IPS DF 4.7 (cell line): ENCODE measurements at regions not wholly inside any gene's neighbourhood (a gene's known extent, or its start where the extent isn't known, plus 50 kb on each side); places are given as distances from the start of the nearest gene placed in this dataset.

Experiments
- DNase-seq: peaks from one replicate; pipeline ENCODE4 v3.0.0-alpha.2; 2013; ENCODE audit warnings: low spot score; ENCODE audit errors: extremely low read depth

- no peak for DNase-seq
Measured at GRCh38 chr3:64856977-64857516, 169.2 kb upstream of the ADAMTS9 start.

DNA sequence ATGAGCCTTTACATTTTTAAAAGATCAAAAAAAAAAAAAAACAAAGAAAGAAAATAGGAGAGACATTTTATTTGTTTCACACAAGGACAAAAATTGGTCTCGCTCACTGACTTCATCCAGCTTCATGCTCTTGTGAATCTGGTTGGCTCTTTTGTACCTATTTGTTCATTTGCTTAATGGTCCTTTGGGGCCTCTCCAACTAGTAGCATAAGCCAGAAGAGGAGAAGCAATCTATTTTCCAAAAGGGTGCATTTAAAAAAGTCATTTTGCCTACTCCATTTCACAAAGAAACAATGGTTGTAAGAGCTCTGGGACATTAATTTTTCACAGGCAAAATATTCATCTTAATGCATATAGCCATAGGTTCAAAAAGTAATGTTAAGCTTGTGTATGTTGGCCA is 168.3 kb upstream of the ADAMTS9 start:
- no peak for DNase-seq

GRCh38 chr3:64853456-64853855 is 165.7 kb upstream of the ADAMTS9 start:
- no peak for DNase-seq

DNA sequence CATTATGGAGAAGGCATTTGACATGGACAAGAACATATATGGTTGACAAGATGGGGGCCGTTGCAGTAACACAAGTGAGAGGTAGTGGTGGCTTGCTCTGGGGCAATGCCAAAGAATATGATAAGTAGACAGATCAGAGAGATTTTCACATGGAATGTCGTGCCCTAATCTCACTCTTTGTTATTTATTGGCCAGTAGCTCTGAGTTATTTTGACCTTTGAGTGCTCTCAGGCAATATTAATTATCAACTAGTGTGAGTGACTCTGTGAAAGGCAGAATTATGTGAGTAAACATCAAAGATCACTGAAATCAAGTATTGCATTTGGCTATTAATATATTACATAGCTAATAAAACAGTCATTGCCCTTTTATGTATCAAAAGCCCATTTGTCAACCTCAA is 164.9 kb upstream of the ADAMTS9 start:
- no peak for DNase-seq

DNA sequence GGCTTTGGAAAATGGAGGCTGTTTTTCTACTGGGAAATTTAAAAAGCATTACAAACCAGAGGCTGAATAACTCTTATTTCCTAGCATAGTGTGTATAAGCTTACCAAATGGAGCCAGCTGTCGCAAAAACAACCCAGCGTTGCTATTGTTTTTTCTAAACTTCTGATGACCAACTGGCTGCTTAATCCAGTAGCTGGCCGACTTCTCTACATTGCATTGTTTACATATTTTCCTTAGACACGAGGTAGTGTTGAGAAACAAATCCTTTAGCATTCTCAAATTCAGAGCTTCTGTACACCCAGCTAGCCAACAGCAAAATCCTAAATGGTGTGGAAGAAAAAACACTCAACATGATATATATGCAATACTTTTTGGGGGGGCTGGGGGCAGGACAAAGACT is 161.0 kb upstream of the ADAMTS9 start:
- DNase-seq, result no peak

DNA sequence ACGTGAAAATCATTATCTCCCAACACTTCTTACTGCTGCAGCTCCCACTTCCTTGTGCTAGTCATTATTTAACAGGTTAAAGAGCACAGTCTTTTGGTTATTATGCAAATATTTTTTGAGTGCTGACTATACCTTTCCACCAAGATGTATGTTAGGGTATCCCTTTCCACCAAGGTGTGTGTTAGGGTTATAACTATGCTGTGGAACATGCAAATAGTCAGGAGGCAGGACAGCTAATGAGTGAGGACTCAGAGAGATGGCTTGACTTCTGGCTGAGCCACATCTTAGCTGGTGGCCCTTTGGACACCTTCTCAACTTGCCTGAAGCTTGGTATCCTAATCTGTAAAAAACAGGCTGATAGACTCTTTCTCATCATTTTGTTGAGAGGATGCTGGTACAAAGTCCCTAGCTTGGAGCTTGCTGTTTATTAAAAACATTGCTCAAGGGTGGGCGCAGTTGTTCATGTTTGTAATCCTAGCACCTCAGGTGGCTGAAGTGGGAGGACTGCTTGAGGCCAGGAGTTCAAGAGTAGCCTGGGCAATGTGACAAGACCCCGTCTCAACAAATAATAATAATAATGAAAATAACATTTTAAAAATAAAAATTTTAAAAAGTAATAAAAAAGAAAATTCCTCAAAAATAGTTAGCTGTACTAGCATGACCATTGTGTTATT is 160.5 kb upstream of the ADAMTS9 start:
- DNase-seq, result no peak

- no peak for DNase-seq
Measured at GRCh38 chr3:64844558-64844957, 156.8 kb upstream of the ADAMTS9 start.

DNA sequence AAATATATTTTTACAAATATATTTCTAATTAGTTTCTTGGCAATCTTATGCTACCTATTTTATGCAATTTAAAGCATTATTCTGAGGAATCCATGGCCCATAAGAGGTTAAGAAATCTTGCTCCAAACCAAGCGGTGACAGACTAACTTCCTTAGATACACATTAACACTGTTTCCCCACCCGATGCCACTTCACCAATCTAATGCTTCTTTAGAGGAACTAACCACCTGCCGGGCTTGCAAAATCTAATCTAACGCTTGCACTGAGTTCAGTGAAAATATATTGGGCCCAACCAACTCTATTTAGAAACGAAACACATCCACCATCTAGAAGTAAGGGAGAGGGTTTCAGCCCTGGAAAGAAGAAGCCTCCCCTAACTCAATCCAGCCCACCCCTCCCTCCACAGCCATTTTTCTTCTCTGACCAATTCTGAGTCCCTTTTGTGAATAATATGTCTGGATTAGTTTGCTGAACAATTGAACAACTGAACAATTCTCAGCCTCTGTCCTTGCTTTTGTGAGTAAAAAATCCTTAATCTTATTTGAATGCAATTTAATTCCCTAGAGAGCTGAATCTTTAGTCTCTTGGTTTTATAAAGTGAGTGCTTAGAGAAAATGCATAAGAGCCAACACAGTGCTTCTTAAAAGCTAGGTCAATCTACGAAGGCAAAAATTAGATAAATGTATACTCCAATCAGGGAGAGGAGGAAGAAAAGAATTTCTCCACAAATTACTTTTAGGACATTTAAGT is 150.4 kb upstream of the ADAMTS9 start:
- no peak for DNase-seq

DNA sequence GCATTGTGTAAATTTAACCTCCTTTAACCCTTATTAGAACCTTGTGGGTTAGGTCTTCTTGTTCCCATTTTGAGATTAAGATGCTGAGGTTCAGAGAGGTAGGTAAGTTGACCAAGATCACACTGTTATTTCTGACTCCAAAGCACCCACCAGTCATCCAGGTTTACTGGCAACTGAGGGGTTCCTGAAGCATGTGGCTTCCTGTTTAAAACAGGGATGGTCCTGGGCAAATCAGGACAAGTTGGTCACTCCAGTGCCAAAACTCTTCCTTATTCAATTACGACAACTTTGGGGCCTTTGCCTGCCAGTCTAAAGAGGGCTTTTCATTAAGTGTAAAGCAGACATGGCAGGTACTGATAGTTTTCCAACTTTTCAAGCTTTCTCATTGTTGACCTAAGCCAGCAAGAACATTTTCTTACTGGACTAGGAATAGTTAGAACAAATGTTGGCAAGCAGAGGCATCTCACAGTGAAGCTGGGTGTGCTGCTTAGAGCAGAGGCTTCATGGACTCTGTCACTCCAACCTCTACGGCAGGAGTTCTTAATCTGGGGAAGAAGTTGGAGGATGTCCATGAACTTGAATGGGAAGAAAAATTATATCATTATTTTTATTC is 149.4 kb upstream of the ADAMTS9 start:
- no peak for DNase-seq

GRCh38 chr3:64836097-64836496 is 148.3 kb upstream of the ADAMTS9 start:
- DNase-seq, result no peak

GRCh38 chr3:64832098-64832497 is 144.3 kb upstream of the ADAMTS9 start:
- no peak for DNase-seq

DNA sequence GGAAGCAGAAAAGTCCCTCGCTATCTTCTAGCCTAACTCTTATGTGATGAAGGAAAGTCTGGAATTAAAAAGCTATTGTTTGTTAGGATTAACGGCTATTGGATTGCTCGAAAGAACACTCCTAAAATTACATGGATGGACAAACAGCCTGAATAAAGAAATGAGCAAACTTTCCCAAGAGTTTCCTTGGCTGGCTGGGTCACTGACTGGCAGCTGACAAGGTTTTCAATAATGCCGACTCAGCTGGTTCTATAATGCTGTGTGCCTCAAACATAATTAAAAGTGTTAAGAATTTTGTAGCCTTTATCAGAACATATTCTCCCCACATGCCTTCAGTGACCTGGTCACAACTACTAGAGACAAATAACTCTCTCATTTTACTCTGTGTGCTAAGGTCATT is 142.9 kb upstream of the ADAMTS9 start:
- DNase-seq, result no peak

- DNase-seq, result no peak
Measured at GRCh38 chr3:64829331-64829730, 141.5 kb upstream of the ADAMTS9 start.

DNA sequence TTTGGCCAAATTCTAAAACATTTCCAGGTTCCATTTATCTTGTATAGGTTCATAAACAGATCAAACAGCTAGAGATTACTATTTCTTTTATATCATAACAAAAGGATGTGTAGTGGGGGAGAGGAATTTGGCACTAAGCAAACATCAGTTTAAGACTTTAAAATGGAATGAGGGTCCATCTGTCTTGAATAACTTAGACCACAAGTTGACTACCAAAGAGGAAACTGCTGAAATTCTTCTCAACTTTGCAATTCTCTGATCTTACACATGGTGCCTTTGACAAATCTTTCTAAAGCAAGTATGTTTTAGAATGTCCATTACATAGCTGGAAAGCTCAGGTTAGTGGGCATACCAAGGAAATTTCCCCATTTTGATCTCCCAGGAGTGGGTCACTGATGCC is 140.5 kb upstream of the ADAMTS9 start:
- DNase-seq, result no peak

- no peak for DNase-seq
Measured at GRCh38 chr3:64827431-64827830, 139.6 kb upstream of the ADAMTS9 start.

GRCh38 chr3:64827019-64827418 is 139.2 kb upstream of the ADAMTS9 start:
- DNase-seq, result no peak

DNA sequence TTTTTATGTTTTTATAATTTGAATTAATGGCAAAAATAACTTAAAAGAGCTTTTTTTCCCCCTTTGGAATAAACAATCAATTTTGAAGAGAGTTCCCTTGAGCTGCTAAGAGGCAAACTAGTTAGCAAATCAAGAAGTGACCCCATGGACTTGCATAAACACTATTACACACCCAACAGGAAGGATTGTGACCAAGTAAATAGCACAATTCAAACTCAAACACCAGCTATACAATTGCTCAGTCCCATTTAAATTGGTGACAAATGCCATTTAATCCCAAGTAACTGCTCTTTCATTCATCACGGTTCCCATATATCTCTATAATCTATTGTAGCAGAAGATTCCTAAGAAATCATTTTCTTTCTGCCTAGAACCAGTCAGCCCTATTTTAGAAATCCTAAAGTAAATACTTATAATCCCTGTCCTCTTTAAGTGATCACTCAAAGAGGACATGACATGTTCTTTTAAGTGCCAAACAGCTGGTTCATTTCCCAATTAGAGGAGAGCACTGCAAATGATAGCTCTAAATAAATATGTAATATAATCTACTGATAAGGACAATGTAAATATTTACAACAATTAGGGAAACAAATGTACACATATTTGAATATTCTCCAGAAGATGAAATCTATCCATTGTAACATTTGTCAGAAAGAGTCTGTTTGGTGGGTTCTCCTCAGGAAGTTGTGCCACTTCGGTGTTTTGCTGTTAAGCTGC is 137.8 kb upstream of the ADAMTS9 start:
- DNase-seq, result no peak

GRCh38 chr3:64824394-64824909 is 136.7 kb upstream of the ADAMTS9 start:
- no peak for DNase-seq

GRCh38 chr3:64818196-64818595 is 130.4 kb upstream of the ADAMTS9 start:
- DNase-seq, result no peak

DNA sequence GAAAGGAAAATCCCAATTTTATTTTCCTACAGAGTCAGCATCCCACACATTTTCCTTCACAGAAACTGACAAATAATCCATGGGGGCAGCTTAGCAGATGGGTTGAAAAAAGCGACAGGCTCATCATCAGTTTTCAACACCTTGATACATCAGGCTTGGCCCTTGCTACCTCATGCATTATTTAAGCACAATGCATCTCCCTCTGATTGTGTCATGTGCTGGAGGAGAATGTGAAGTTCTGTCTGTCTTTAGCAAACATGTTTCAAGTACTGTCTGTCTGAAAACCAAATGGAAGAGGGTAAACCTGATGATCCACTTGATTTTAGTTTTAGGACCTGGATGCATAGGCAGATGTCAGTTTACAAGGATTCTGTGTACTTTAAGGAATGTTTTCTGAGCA is 128.6 kb upstream of the ADAMTS9 start:
- no peak for DNase-seq

DNA sequence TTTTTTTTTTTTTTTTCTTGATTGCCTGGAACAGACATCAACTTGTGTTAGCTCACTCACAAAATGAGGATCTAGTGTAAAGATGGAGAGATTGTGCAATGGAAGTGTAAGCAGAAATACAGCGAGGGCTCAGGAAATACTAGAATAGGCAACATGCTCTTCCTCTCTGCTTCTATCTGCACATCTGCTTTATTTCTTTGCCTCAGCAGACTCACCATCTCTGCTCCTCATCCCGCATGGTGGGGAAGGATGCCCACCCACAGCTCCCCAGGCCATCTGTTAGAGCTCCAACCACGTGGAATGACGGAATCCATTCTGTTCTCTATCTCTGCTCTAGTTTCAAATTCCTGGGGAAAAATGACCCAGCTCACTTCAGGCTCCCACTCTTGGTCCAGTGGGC is 128.0 kb upstream of the ADAMTS9 start:
- DNase-seq, result no peak

DNA sequence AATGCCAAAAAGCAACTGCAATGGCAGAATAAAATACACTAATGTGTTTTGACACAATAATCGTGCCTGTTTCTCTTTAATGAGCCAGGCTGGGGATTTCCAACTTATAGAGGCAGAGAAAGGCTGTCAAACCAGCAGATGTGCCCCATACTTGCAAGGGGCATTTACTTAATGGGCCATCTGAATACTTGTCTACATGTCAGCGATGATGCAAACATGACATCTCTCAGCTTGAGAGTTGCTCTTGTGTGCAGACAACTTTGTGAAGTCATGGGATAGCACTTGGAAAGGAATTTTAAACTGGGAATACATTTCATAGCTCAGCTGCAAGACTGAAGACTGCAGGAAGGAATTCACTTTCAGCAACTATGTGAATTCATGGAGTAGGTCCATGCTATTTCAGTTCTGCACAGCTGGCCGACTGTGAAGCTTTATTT is 127.4 kb upstream of the ADAMTS9 start:
- no peak for DNase-seq
